ENCODE measurements at regions not wholly inside any gene's neighbourhood (a gene's known extent, or its start where the extent isn't known, plus 50 kb on each side); places are given as distances from the start of the nearest gene placed in this dataset.

GRCh38 chr5:91906494-91906893 is 523.4 kb upstream of the ARRDC3 start:
- no peaks in the 10 kb centered on the region for H3K27me3 Mint-ChIP-seq
- H3K27ac Mint-ChIP-seq: no peak overlapping the region
- H3K4me1 Mint-ChIP-seq: no peaks in the 10 kb centered on the region
- no peak overlapping the region for H3K4me3 Mint-ChIP-seq
- peaks cover 0 to 10% (median 3%) of the 10 kb centered on the region in 7 donors for H3K9me3 Mint-ChIP-seq
- ATAC-seq (ENCODE audit: low read depth in 2 of 2) (no peak), DNase-seq (no peak)
- H3K36me3 Mint-ChIP-seq: no peaks in the 10 kb centered on the region

GRCh38 chr5:91906027-91906426 is 522.9 kb upstream of the ARRDC3 start:
- H3K36me3 Mint-ChIP-seq: no peaks in the 10 kb centered on the region
- H3K4me1 Mint-ChIP-seq: no peaks in the 10 kb centered on the region
- DNase-seq: no peak
- no peak for ATAC-seq (ENCODE audit: low read depth in 2 of 2)
- no peak overlapping the region for H3K4me3 Mint-ChIP-seq
- H3K27me3 Mint-ChIP-seq: no peaks in the 10 kb centered on the region
- peaks cover 0 to 10% (median 3%) of the 10 kb centered on the region in 7 donors for H3K9me3 Mint-ChIP-seq
- H3K27ac Mint-ChIP-seq: no peak overlapping the region

GRCh38 chr5:91898898-91899297 is 515.8 kb upstream of the ARRDC3 start:
- H3K4me3 Mint-ChIP-seq: no peak overlapping the region
- no peaks in the 10 kb centered on the region for H3K36me3 Mint-ChIP-seq
- no peaks in the 10 kb centered on the region for H3K4me1 Mint-ChIP-seq
- no peaks in the 10 kb centered on the region for H3K27me3 Mint-ChIP-seq
- no peak overlapping the region for H3K27ac Mint-ChIP-seq
- DNase-seq (no peak), ATAC-seq (ENCODE audit: low read depth in 2 of 2) (no peak)
- peaks cover 0 to 7% (median 0%) of the 10 kb centered on the region in 7 donors for H3K9me3 Mint-ChIP-seq

- Mint-ChIP-seq H3K27me3 (no peaks in the 10 kb centered on the region), H3K36me3 (no peaks in the 10 kb centered on the region), H3K4me3 (no peak overlapping the region), H3K27ac (no peak overlapping the region), H3K9me3 (peaks cover 0 to 3% (median 0%) of the 10 kb centered on the region in 7 donors), H3K4me1 (no peaks in the 10 kb centered on the region)
- ATAC-seq (ENCODE audit: low read depth in 2 of 2) (no peak), DNase-seq (no peak)
Measured at GRCh38 chr5:91898019-91898418, 514.9 kb upstream of the ARRDC3 start.

- DNase-seq: no peak
Measured at GRCh38 chr5:91888810-91889209, 505.7 kb upstream of the ARRDC3 start.

GRCh38 chr5:91885291-91886265 is 502.5 kb upstream of the ARRDC3 start:
- Mint-ChIP-seq H3K36me3 (no peaks in the 10 kb centered on the region), H3K4me1 (no peaks in the 10 kb centered on the region), H3K27me3 (no peaks in the 10 kb centered on the region), H3K27ac (no peak overlapping the region), H3K4me3 (no peak overlapping the region), H3K9me3 (peaks cover 0 to 9% (median 0%) of the 10 kb centered on the region in 7 donors)
- DNase-seq: no peak
- ATAC-seq (ENCODE audit: low read depth in 2 of 2): no peak

More at GRCh38 chr5:91888810-91889209, 505.7 kb upstream of the ARRDC3 start:
- no peak for ATAC-seq (ENCODE audit: low read depth in 2 of 2)
- Mint-ChIP-seq H3K9me3 (peaks cover 0 to 7% (median 5%) of the 10 kb centered on the region in 7 donors), H3K27ac (no peak overlapping the region), H3K4me1 (no peaks in the 10 kb centered on the region), H3K36me3 (no peaks in the 10 kb centered on the region), H3K4me3 (no peak overlapping the region), H3K27me3 (no peaks in the 10 kb centered on the region)

- H3K27ac Mint-ChIP-seq: no peak overlapping the region
- no peaks in the 10 kb centered on the region for H3K36me3 Mint-ChIP-seq
- no peaks in the 10 kb centered on the region for H3K4me1 Mint-ChIP-seq
- no peak for DNase-seq
- H3K4me3 Mint-ChIP-seq: no peak overlapping the region
- no peaks in the 10 kb centered on the region for H3K27me3 Mint-ChIP-seq
- ATAC-seq (ENCODE audit: low read depth in 2 of 2): no peak
- peaks cover 0 to 12% (median 1%) of the 10 kb centered on the region in 7 donors for H3K9me3 Mint-ChIP-seq
Measured at GRCh38 chr5:91884036-91884435, 500.9 kb upstream of the ARRDC3 start.

- Mint-ChIP-seq H3K27ac (no peak overlapping the region), H3K36me3 (no peaks in the 10 kb centered on the region), H3K27me3 (no peaks in the 10 kb centered on the region), H3K4me3 (no peak overlapping the region), H3K4me1 (no peaks in the 10 kb centered on the region), H3K9me3 (peaks cover 0 to 6% (median 3%) of the 10 kb centered on the region in 7 donors)
- DNase-seq (no peak), ATAC-seq (ENCODE audit: low read depth in 2 of 2) (no peak)
Measured at GRCh38 chr5:91875196-91875779, 492.2 kb upstream of the ARRDC3 start.

GRCh38 chr5:91867799-91868198 is 484.7 kb upstream of the ARRDC3 start:
- no peak for DNase-seq
- Mint-ChIP-seq H3K27me3 (no peaks in the 10 kb centered on the region), H3K9me3 (peaks cover 0 to 5% (median 2%) of the 10 kb centered on the region in 7 donors), H3K4me3 (no peak overlapping the region), H3K27ac (no peak overlapping the region), H3K4me1 (no peaks in the 10 kb centered on the region), H3K36me3 (no peaks in the 10 kb centered on the region)
- ATAC-seq (ENCODE audit: low read depth in 2 of 2): no peak

GRCh38 chr5:91865915-91866314 is 482.8 kb upstream of the ARRDC3 start:
- no peak for ATAC-seq (ENCODE audit: low read depth in 2 of 2)
- Mint-ChIP-seq H3K4me3 (no peak overlapping the region), H3K27ac (no peak overlapping the region), H3K9me3 (peaks cover 0 to 12% (median 3%) of the 10 kb centered on the region in 7 donors), H3K27me3 (no peaks in the 10 kb centered on the region), H3K4me1 (no peaks in the 10 kb centered on the region), H3K36me3 (no peaks in the 10 kb centered on the region)
- DNase-seq: no peak

GRCh38 chr5:91864962-91865361 is 481.8 kb upstream of the ARRDC3 start:
- Mint-ChIP-seq H3K9me3 (peaks cover 0 to 12% (median 4%) of the 10 kb centered on the region in 7 donors), H3K4me3 (no peak overlapping the region), H3K27me3 (no peaks in the 10 kb centered on the region), H3K36me3 (no peaks in the 10 kb centered on the region), H3K27ac (no peak overlapping the region), H3K4me1 (no peaks in the 10 kb centered on the region)
- no peak for DNase-seq
- ATAC-seq (ENCODE audit: low read depth in 2 of 2): no peak

GRCh38 chr5:91851670-91852069 is 468.6 kb upstream of the ARRDC3 start:
- no peak overlapping the region for H3K27ac Mint-ChIP-seq
- ATAC-seq (ENCODE audit: low read depth in 2 of 2) (no peak), DNase-seq (no peak)
- H3K9me3 Mint-ChIP-seq: peaks cover 0 to 2% (median 0%) of the 10 kb centered on the region in 7 donors
- H3K4me3 Mint-ChIP-seq: no peak overlapping the region
- no peaks in the 10 kb centered on the region for H3K4me1 Mint-ChIP-seq
- no peaks in the 10 kb centered on the region for H3K36me3 Mint-ChIP-seq
- H3K27me3 Mint-ChIP-seq: no peaks in the 10 kb centered on the region

- no peaks in the 10 kb centered on the region for H3K27me3 Mint-ChIP-seq
- ATAC-seq (ENCODE audit: low read depth in 2 of 2) (no peak), DNase-seq (no peak)
- peaks cover 0 to 2% (median 0%) of the 10 kb centered on the region in 7 donors for H3K9me3 Mint-ChIP-seq
- no peaks in the 10 kb centered on the region for H3K36me3 Mint-ChIP-seq
- H3K4me3 Mint-ChIP-seq: no peak overlapping the region
- H3K27ac Mint-ChIP-seq: no peak overlapping the region
- H3K4me1 Mint-ChIP-seq: no peaks in the 10 kb centered on the region
Measured at GRCh38 chr5:91850031-91850430, 466.9 kb upstream of the ARRDC3 start.

GRCh38 chr5:91849069-91849468 is 466.0 kb upstream of the ARRDC3 start:
- Mint-ChIP-seq H3K4me1 (no peaks in the 10 kb centered on the region), H3K4me3 (no peak overlapping the region), H3K36me3 (no peaks in the 10 kb centered on the region), H3K27me3 (no peaks in the 10 kb centered on the region), H3K27ac (no peak overlapping the region), H3K9me3 (peaks cover 0 to 2% (median 0%) of the 10 kb centered on the region in 7 donors)
- ATAC-seq (ENCODE audit: low read depth in 2 of 2) (no peak), DNase-seq (no peak)
